ENCODE measurements at regions not wholly inside any gene's neighbourhood (a gene's known extent, or its start where the extent isn't known, plus 50 kb on each side); places are given as distances from the start of the nearest gene placed in this dataset.

DNA sequence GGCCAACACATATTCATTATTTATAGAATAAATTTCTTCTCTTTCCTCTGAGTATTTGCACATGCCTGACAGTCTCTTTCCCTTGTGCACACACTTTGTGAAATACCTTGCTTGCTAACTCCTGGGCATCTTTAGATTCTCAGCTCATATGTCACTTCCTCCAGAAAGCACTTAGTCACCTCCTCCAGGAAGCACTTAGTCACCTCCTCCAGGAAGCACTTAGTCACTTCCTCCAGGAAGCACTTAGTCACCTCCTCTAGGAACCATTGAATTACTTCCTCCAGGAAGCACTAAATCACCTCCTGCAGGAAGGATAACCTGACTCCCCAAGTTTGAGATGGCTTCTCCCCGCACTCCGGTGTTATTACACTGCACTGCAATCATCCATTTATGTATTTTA lies 462.5 kb upstream of the EEF2KMT start:
- no peak for ATAC-seq (ENCODE audit: low read depth in 2 of 2)
- Mint-ChIP-seq H3K4me3 (no peak overlapping the region), H3K9me3 (peaks cover 0 to 16% (median 6%) of the 10 kb centered on the region in 7 donors), H3K27ac (no peak overlapping the region), H3K36me3 (no peaks in the 10 kb centered on the region), H3K27me3 (no peaks in the 10 kb centered on the region), H3K4me1 (peaks cover 0 to 4% (median 0%) of the 10 kb centered on the region in 4 donors)
- no peak overlapping the region for H3K27ac ChIP-seq (ENCODE audit: insufficient read depth, low read length, poor library complexity, severe bottlenecking)
- no peak overlapping the region for H3K4me3 ChIP-seq (ENCODE audit: low read depth, low read length)
- H3K27me3 ChIP-seq (ENCODE audit: control insufficient read depth, insufficient read depth, low read length) = no peaks in the 10 kb centered on the region
- no peak for DNase-seq
- H3K36me3 ChIP-seq (ENCODE audit: control insufficient read depth, insufficient read depth, low read length) = no peaks in the 10 kb centered on the region
- H3K9me3 ChIP-seq (ENCODE audit: control insufficient read depth in 2 of 2, low read length in 2 of 2) = peaks cover 0 to 6% of the 10 kb centered on the region in 2 experiments
- H3K4me1 ChIP-seq (ENCODE audit: control insufficient read depth, insufficient read depth, low read length, poor library complexity, severe bottlenecking) = no peaks in the 10 kb centered on the region

DNA sequence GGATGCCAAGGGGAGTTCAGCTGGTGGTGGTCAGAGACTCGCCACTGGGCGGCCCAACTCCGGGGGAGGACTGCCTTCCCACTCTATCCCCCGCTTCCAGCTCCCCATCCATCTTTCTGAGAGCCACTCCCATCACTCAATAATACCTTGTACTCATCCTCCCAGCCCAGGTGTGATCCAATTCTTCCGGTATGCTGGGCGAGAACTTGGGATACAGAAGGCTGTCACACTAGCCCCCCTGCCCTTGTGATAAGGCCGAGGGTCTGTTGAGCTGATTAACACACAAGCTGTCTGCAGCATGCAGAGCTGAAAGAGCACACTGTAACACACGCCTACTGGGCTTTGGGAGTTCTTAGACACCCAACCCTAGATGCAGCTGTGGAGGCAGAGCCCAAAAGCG lies 460.4 kb upstream of the EEF2KMT start:
- H3K27me3 Mint-ChIP-seq = no peaks in the 10 kb centered on the region
- ATAC-seq (ENCODE audit: low read depth in 2 of 2) = no peak
- no peaks in the 10 kb centered on the region for H3K36me3 Mint-ChIP-seq

DNA sequence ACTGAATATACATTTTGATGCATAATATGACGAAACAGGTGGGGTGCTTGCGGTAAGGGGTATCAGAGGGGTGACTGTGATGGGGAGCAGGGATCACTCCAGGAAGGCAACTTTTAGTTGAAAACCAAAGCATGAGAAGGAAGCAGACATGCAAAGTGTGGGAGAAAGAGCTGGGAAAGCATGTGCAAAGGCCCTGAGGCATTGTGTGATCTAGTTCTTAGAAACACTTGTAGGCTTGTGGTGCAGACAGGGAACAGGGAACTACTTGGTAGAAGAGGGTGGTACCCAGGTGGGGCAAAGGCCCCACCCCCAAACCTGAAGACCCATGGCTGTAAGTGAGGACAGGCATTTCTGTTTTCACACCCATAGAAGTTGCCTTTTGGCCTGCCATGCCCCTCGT lies 459.9 kb upstream of the EEF2KMT start:
- no peak overlapping the region for H3K4me3 ChIP-seq (ENCODE audit: low read depth, low read length)
- Mint-ChIP-seq H3K27me3 (no peaks in the 10 kb centered on the region), H3K4me3 (no peak overlapping the region), H3K27ac (no peak overlapping the region), H3K36me3 (no peaks in the 10 kb centered on the region), H3K9me3 (peaks cover 0 to 14% (median 6%) of the 10 kb centered on the region in 7 donors), H3K4me1 (peaks cover 0 to 4% (median 0%) of the 10 kb centered on the region in 4 donors)
- no peaks in the 10 kb centered on the region for H3K27me3 ChIP-seq (ENCODE audit: control insufficient read depth, insufficient read depth, low read length)
- no peak for ATAC-seq (ENCODE audit: low read depth in 2 of 2)
- H3K27ac ChIP-seq (ENCODE audit: insufficient read depth, low read length, poor library complexity, severe bottlenecking) = no peak overlapping the region
- no peaks in the 10 kb centered on the region for H3K36me3 ChIP-seq (ENCODE audit: control insufficient read depth, insufficient read depth, low read length)
- DNase-seq = no peak
- H3K4me1 ChIP-seq (ENCODE audit: control insufficient read depth, insufficient read depth, low read length, poor library complexity, severe bottlenecking) = no peaks in the 10 kb centered on the region
- peaks cover 0 to 6% of the 10 kb centered on the region in 2 experiments for H3K9me3 ChIP-seq (ENCODE audit: control insufficient read depth in 2 of 2, low read length in 2 of 2)

More for the DNA sequence above, 460.4 kb upstream of the EEF2KMT start:
- Mint-ChIP-seq H3K9me3 (peaks cover 0 to 14% (median 6%) of the 10 kb centered on the region in 7 donors), H3K4me3 (no peak overlapping the region), H3K27ac (no peak overlapping the region), H3K4me1 (peaks cover 0 to 4% (median 0%) of the 10 kb centered on the region in 4 donors)
- Histone ChIP-seq H3K27me3 (ENCODE audit: control insufficient read depth, insufficient read depth, low read length) (no peaks in the 10 kb centered on the region), H3K4me3 (ENCODE audit: low read depth, low read length) (no peak overlapping the region), H3K9me3 (ENCODE audit: control insufficient read depth in 2 of 2, low read length in 2 of 2) (peaks cover 0 to 6% of the 10 kb centered on the region in 2 experiments), H3K4me1 (ENCODE audit: control insufficient read depth, insufficient read depth, low read length, poor library complexity, severe bottlenecking) (no peaks in the 10 kb centered on the region), H3K36me3 (ENCODE audit: control insufficient read depth, insufficient read depth, low read length) (no peaks in the 10 kb centered on the region), H3K27ac (ENCODE audit: insufficient read depth, low read length, poor library complexity, severe bottlenecking) (no peak overlapping the region)
- no peak for DNase-seq

DNA sequence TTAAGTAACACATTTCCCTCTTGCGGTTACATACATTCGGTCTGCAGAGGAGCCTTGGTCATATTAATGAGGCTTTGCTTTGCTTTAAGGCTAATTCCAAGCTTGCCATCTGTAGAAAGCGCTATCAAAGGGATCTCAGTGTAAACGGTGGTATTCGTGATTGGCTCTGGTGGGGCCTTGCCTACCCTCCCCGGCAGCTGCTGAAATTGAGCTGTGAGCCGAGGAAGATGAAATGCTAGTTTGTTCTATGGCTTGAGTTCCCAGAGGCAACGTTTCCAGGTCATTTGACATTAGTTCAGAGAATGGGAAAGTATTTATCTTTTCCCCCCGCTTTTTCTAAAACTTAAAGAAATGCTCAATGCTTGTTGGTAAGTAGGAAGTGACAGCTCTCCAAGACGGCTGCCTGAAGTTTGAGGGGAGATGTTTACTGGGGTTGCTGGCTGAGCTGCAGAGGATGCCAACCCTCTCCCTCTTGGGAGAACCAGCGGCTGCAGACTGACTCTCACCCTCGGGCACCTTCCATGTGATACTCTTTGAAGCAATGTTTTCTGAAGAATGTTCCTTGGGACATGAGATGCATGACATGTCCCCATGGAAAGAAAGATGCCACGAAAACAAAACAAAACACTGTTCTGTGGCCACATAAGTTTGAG lies 458.7 kb upstream of the EEF2KMT start:
- Mint-ChIP-seq H3K27ac (no peak overlapping the region), H3K27me3 (no peaks in the 10 kb centered on the region), H3K36me3 (no peaks in the 10 kb centered on the region), H3K4me3 (no peak overlapping the region), H3K4me1 (peaks cover 0 to 4% (median 0%) of the 10 kb centered on the region in 4 donors), H3K9me3 (peaks cover 0 to 13% (median 6%) of the 10 kb centered on the region in 7 donors)
- no peaks in the 10 kb centered on the region for H3K4me1 ChIP-seq (ENCODE audit: control insufficient read depth, insufficient read depth, low read length, poor library complexity, severe bottlenecking)
- ATAC-seq (ENCODE audit: low read depth in 2 of 2) = no peak
- H3K4me3 ChIP-seq (ENCODE audit: low read depth, low read length) = no peak overlapping the region
- no peaks in the 10 kb centered on the region for H3K27me3 ChIP-seq (ENCODE audit: control insufficient read depth, insufficient read depth, low read length)
- no peak for DNase-seq
- no peak overlapping the region for H3K27ac ChIP-seq (ENCODE audit: insufficient read depth, low read length, poor library complexity, severe bottlenecking)
- H3K36me3 ChIP-seq (ENCODE audit: control insufficient read depth, insufficient read depth, low read length) = no peaks in the 10 kb centered on the region
- H3K9me3 ChIP-seq (ENCODE audit: control insufficient read depth in 2 of 2, low read length in 2 of 2) = peaks cover 0 to 6% of the 10 kb centered on the region in 2 experiments

DNA sequence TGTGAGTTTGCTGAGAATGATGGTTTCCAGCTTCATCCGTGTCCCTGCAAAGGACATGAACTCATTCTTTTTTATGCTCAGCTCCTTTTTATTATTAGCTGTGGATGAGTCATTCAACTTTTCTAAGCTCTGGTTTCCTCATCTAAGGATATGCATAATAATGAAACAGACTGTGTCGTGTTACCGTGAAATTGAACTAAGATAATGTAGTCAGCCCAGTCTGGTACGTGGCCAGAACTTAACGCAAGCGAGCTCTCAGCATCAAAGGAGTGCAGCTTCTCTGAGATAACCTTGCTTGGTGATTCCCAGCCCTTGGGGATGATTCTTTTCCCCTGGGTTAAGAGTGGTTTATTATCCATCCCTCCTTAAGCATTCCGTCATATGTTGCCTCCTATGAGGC lies 454.3 kb upstream of the EEF2KMT start:
- Histone ChIP-seq H3K27me3 (ENCODE audit: control insufficient read depth, insufficient read depth, low read length) (no peaks in the 10 kb centered on the region), H3K27ac (ENCODE audit: insufficient read depth, low read length, poor library complexity, severe bottlenecking) (no peak overlapping the region)

DNA sequence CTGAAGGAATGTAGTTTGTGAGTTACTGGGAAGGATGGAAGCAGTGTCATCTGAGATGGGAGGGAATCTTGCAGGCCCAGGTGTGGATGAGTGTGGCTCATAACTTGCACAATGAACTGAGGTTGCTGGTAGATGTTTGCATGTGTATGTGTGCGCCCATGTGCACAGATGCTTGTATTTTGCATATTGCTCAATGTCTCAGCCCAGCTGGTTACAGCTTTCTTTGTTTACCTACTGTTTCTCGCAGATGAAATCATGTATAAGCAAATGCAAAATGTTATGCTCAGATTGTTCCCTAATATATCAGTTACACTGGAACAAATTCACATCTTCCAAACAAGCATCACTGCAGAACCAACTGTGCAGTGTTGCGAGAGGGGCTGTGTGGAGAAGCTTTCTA lies 452.2 kb upstream of the EEF2KMT start:
- Histone ChIP-seq H3K9me3 (ENCODE audit: control insufficient read depth in 2 of 2, low read length in 2 of 2) (no peaks in the 10 kb centered on the region), H3K27ac (ENCODE audit: insufficient read depth, low read length, poor library complexity, severe bottlenecking) (no peak overlapping the region), H3K27me3 (ENCODE audit: control insufficient read depth, insufficient read depth, low read length) (no peaks in the 10 kb centered on the region), H3K36me3 (ENCODE audit: control insufficient read depth, insufficient read depth, low read length) (no peaks in the 10 kb centered on the region), H3K4me1 (ENCODE audit: control insufficient read depth, insufficient read depth, low read length, poor library complexity, severe bottlenecking) (no peaks in the 10 kb centered on the region), H3K4me3 (ENCODE audit: low read depth, low read length) (no peak overlapping the region)
- DNase-seq (no peak), ATAC-seq (ENCODE audit: low read depth in 2 of 2) (no peak)
- no peaks in the 10 kb centered on the region for H3K36me3 Mint-ChIP-seq
- no peak overlapping the region for H3K4me3 Mint-ChIP-seq
- H3K4me1 Mint-ChIP-seq = no peaks in the 10 kb centered on the region
- peaks cover 0 to 2% (median 0%) of the 10 kb centered on the region in 7 donors for H3K9me3 Mint-ChIP-seq
- no peaks in the 10 kb centered on the region for H3K27me3 Mint-ChIP-seq
- H3K27ac Mint-ChIP-seq = no peak overlapping the region

More for the DNA sequence above, 454.3 kb upstream of the EEF2KMT start:
- no peaks in the 10 kb centered on the region for H3K27me3 Mint-ChIP-seq
- Histone ChIP-seq H3K9me3 (ENCODE audit: control insufficient read depth in 2 of 2, low read length in 2 of 2) (no peaks in the 10 kb centered on the region), H3K4me3 (ENCODE audit: low read depth, low read length) (no peak overlapping the region), H3K4me1 (ENCODE audit: control insufficient read depth, insufficient read depth, low read length, poor library complexity, severe bottlenecking) (no peaks in the 10 kb centered on the region), H3K36me3 (ENCODE audit: control insufficient read depth, insufficient read depth, low read length) (no peaks in the 10 kb centered on the region)
- H3K4me1 Mint-ChIP-seq = no peaks in the 10 kb centered on the region
- no peaks in the 10 kb centered on the region for H3K36me3 Mint-ChIP-seq
- no peak overlapping the region for H3K4me3 Mint-ChIP-seq
- peaks cover 0 to 5% (median 0%) of the 10 kb centered on the region in 7 donors for H3K9me3 Mint-ChIP-seq
- ATAC-seq (ENCODE audit: low read depth in 2 of 2) = no peak
- H3K27ac Mint-ChIP-seq = no peak overlapping the region
- DNase-seq = no peak

DNA sequence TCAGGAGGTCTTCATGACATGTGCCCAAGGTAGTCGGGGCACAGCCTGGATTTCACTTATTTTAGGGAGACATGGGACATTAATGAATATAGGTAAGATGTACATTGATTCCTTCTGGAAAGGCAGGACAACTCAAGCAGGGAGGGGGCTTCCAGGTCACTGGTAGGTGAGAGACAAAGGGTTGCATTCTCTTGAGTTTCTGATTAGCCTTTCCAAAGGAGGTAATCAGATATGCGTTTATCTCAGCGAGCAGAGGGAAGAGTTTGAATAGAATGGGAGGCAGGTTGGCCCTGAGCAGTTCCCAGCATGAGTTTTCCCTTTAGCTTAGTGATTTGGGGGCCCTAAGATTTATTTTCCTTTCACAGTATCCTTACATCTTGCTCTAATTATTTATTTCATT lies 443.8 kb upstream of the EEF2KMT start:
- H3K27ac ChIP-seq (ENCODE audit: insufficient read depth, low read length, poor library complexity, severe bottlenecking) = no peak overlapping the region
- no peaks in the 10 kb centered on the region for H3K27me3 ChIP-seq (ENCODE audit: control insufficient read depth, insufficient read depth, low read length)
- Mint-ChIP-seq H3K36me3 (no peaks in the 10 kb centered on the region), H3K4me3 (no peak overlapping the region), H3K27ac (no peak overlapping the region), H3K27me3 (peaks cover 4% of the 10 kb centered on the region), H3K9me3 (peaks cover 0 to 9% (median 0%) of the 10 kb centered on the region in 7 donors), H3K4me1 (no peaks in the 10 kb centered on the region)
- no peak overlapping the region for H3K4me3 ChIP-seq (ENCODE audit: low read depth, low read length)
- no peak for DNase-seq
- ATAC-seq (ENCODE audit: low read depth in 2 of 2) = no peak
- H3K36me3 ChIP-seq (ENCODE audit: control insufficient read depth, insufficient read depth, low read length) = no peaks in the 10 kb centered on the region
- no peaks in the 10 kb centered on the region for H3K4me1 ChIP-seq (ENCODE audit: control insufficient read depth, insufficient read depth, low read length, poor library complexity, severe bottlenecking)
- H3K9me3 ChIP-seq (ENCODE audit: control insufficient read depth in 2 of 2, low read length in 2 of 2) = no peaks in the 10 kb centered on the region

DNA sequence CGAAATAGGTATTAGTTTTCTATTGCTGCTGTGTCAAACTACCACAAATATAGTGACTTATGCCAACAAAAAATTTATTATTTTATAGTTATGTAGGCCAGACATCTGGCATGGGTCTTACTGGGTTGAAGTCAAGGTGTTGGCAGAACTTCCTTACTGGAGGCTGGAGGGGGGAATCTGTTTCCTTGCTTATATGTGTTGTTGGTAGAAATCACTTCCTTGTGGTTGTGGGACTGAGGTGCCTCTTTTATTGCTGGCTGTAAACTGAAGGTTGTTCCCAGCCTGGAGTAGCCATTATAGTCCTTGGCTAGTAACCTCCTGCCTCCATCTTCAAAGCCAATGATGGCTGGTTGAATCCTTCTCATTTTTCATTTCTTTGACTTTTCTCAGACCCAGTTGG lies 439.8 kb upstream of the EEF2KMT start:
- H3K4me3 ChIP-seq (ENCODE audit: low read depth, low read length) = no peak overlapping the region
- no peaks in the 10 kb centered on the region for H3K4me1 ChIP-seq (ENCODE audit: control insufficient read depth, insufficient read depth, low read length, poor library complexity, severe bottlenecking)
- H3K4me1 Mint-ChIP-seq = no peaks in the 10 kb centered on the region
- no peaks in the 10 kb centered on the region for H3K36me3 ChIP-seq (ENCODE audit: control insufficient read depth, insufficient read depth, low read length)
- peaks cover 4% of the 10 kb centered on the region for H3K27me3 Mint-ChIP-seq
- no peak for ATAC-seq (ENCODE audit: low read depth in 2 of 2)
- no peak overlapping the region for H3K27ac ChIP-seq (ENCODE audit: insufficient read depth, low read length, poor library complexity, severe bottlenecking)
- no peaks in the 10 kb centered on the region for H3K36me3 Mint-ChIP-seq
- peaks cover 0 to 12% (median 1%) of the 10 kb centered on the region in 7 donors for H3K9me3 Mint-ChIP-seq
- no peak for DNase-seq
- H3K27ac Mint-ChIP-seq = no peak overlapping the region
- H3K27me3 ChIP-seq (ENCODE audit: control insufficient read depth, insufficient read depth, low read length) = no peaks in the 10 kb centered on the region
- no peak overlapping the region for H3K4me3 Mint-ChIP-seq
- H3K9me3 ChIP-seq (ENCODE audit: control insufficient read depth in 2 of 2, low read length in 2 of 2) = no peaks in the 10 kb centered on the region
